ENCODE measurements at regions not wholly inside any gene's neighbourhood (a gene's known extent, or its start where the extent isn't known, plus 50 kb on each side); places are given as distances from the start of the nearest gene placed in this dataset.

DNA sequence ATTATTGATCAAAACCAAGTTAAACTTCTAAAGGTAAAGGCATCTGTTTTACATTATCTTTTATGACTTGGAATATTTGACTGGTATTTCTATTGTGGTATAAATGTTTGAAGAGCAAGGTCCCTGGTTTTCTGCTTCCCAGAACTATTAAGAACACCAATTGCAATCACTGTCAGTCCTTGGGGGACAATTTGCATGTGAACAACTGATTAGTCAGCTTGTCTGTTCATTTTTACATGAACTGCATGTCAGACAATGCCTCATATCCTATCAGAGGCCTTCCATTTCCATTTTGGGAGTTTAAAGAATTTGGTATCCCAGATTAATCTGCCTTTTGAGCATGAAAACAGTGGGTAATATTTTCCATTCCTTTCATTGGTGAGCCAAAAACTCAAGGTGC is 654.9 kb upstream of the USP24 start:
- H3K27me3 Mint-ChIP-seq (ENCODE audit: low read depth in 3 of 3): peaks cover 0 to 3% (median 3%) of the 10 kb centered on the region in 3 donors
- Histone ChIP-seq H3K27ac (ENCODE audit: low read depth in 1 of 2, low read length in 2 of 2) (no peak overlapping the region), H3K4me3 (replicated peaks in 1 of 3; ENCODE audit: low read depth in 2 of 3, low read length in 3 of 3) (no peak overlapping the region), H4K20me1 (ENCODE audit: insufficient read depth, low read length) (no peaks in the 10 kb centered on the region), H3K79me2 (ENCODE audit: insufficient read depth, low read length) (no peaks in the 10 kb centered on the region), H3K36me3 (replicated peaks in 1 of 2; ENCODE audit: control insufficient read depth in 1 of 2, insufficient read depth in 2 of 2, low read length in 2 of 2) (no peaks in the 10 kb centered on the region), H2AFZ (ENCODE audit: insufficient read depth, low read depth, low read length, poor library complexity, severe bottlenecking) (no peak overlapping the region), H3K9ac (ENCODE audit: insufficient read depth, low read length, poor library complexity, severe bottlenecking) (no peak overlapping the region), H3K9me3 (replicated peaks in 1 of 2; ENCODE audit: control insufficient read depth in 1 of 2, insufficient read depth in 1 of 2, low read length in 2 of 2) (no peaks in the 10 kb centered on the region), H3K4me1 (ENCODE audit: control insufficient read depth in 1 of 2, insufficient read depth in 2 of 2, low read length in 2 of 2) (no peaks in the 10 kb centered on the region), H3K4me2 (replicated peaks; ENCODE audit: extremely low read depth, low read length, poor library complexity, severe bottlenecking) (no peak overlapping the region), H3K27me3 (ENCODE audit: control insufficient read depth in 2 of 2, insufficient read depth in 2 of 2, low read length in 2 of 2) (no peaks in the 10 kb centered on the region)
- intact Hi-C loops (cut with micrococcal nuclease): no loop called here
- peaks cover 0 to 3% (median 0%) of the 10 kb centered on the region in 7 donors for H3K9me3 Mint-ChIP-seq
- TF ChIP-seq, protein P1, sequence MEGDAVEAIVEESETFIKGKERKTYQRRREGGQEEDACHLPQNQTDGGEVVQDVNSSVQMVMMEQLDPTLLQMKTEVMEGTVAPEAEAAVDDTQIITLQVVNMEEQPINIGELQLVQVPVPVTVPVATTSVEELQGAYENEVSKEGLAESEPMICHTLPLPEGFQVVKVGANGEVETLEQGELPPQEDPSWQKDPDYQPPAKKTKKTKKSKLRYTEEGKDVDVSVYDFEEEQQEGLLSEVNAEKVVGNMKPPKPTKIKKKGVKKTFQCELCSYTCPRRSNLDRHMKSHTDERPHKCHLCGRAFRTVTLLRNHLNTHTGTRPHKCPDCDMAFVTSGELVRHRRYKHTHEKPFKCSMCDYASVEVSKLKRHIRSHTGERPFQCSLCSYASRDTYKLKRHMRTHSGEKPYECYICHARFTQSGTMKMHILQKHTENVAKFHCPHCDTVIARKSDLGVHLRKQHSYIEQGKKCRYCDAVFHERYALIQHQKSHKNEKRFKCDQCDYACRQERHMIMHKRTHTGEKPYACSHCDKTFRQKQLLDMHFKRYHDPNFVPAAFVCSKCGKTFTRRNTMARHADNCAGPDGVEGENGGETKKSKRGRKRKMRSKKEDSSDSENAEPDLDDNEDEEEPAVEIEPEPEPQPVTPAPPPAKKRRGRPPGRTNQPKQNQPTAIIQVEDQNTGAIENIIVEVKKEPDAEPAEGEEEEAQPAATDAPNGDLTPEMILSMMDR (IDR thresholded peaks at IDR 0.05): no peak
- H3K4me1 Mint-ChIP-seq: no peaks in the 10 kb centered on the region
- DNase-seq: no peak
- no peaks in the 10 kb centered on the region for H3K36me3 Mint-ChIP-seq
- H3K4me3 Mint-ChIP-seq: no peak overlapping the region
- no peak overlapping the region for H3K27ac Mint-ChIP-seq

DNA sequence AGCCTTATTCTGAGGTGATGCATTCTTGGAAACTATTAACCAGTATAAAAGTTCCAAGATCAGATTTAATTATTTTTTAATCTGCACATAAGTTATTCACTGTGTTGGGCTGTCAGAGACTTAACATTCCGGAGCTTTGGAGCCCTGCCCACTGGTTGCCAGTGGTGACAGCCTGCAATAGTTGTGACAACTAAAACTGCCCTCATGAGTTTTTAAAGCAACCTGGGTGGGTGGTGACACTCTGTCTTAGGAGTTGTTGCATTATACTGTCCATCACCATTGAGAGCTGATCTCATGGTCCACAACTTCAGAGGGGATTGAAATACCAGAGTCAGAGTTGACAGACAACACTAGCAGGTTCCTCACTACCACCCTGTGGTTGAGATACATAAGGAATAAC is 653.9 kb upstream of the USP24 start:
- Mint-ChIP-seq H3K4me1 (no peaks in the 10 kb centered on the region), H3K9me3 (peaks cover 0 to 4% (median 0%) of the 10 kb centered on the region in 7 donors), H3K27me3 (ENCODE audit: low read depth in 3 of 3) (peaks cover 0 to 2% (median 2%) of the 10 kb centered on the region in 3 donors), H3K27ac (no peak overlapping the region), H3K36me3 (no peaks in the 10 kb centered on the region), H3K4me3 (no peak overlapping the region)
- Histone ChIP-seq H2AFZ (ENCODE audit: insufficient read depth, low read depth, low read length, poor library complexity, severe bottlenecking) (no peak overlapping the region), H3K4me2 (replicated peaks; ENCODE audit: extremely low read depth, low read length, poor library complexity, severe bottlenecking) (no peak overlapping the region), H3K9me3 (replicated peaks in 1 of 2; ENCODE audit: control insufficient read depth in 1 of 2, insufficient read depth in 1 of 2, low read length in 2 of 2) (no peaks in the 10 kb centered on the region), H3K79me2 (ENCODE audit: insufficient read depth, low read length) (no peaks in the 10 kb centered on the region), H3K4me3 (replicated peaks in 1 of 3; ENCODE audit: low read depth in 2 of 3, low read length in 3 of 3) (no peak overlapping the region), H3K27ac (ENCODE audit: low read depth in 1 of 2, low read length in 2 of 2) (no peak overlapping the region), H3K9ac (ENCODE audit: insufficient read depth, low read length, poor library complexity, severe bottlenecking) (no peak overlapping the region), H4K20me1 (ENCODE audit: insufficient read depth, low read length) (no peaks in the 10 kb centered on the region), H3K27me3 (ENCODE audit: control insufficient read depth in 2 of 2, insufficient read depth in 2 of 2, low read length in 2 of 2) (no peaks in the 10 kb centered on the region), H3K4me1 (ENCODE audit: control insufficient read depth in 1 of 2, insufficient read depth in 2 of 2, low read length in 2 of 2) (no peaks in the 10 kb centered on the region), H3K36me3 (replicated peaks in 1 of 2; ENCODE audit: control insufficient read depth in 1 of 2, insufficient read depth in 2 of 2, low read length in 2 of 2) (no peaks in the 10 kb centered on the region)
- no peak for DNase-seq
- 83% methylated on average over 1 of the region's 1 CpG for WGBS (ENCODE audit: insufficient coverage)
- intact Hi-C loops (cut with micrococcal nuclease): no loop called here
- TF ChIP-seq, protein P1 (IDR thresholded peaks at IDR 0.05): no peak

Measured in CD14-positive monocyte (primary cell).